CD8-positive, alpha-beta memory T cell (primary cell): ENCODE measurements at regions not wholly inside any gene's neighbourhood (a gene's known extent, or its start where the extent isn't known, plus 50 kb on each side); places are given as distances from the start of the nearest gene placed in this dataset.

Source experiments
- CTCF ChIA-PET: fragments of 350-600 bp; sonication (Branson Sonifier 250); formaldehyde crosslinking; loops from one replicate; lab custom pipeline; 2021; ENCODE audit warnings: antibody characterized with exemption; lab: Charles Lee
- POLR2A ChIA-PET: fragments of 350-600 bp; sonication (Branson Sonifier 250); formaldehyde crosslinking; loops from one replicate; lab custom pipeline; 2021; ENCODE audit warnings: antibody characterized with exemption; lab: Charles Lee
- DNase-seq, 5 donors: peaks; one replicate each; pipeline versions ENCODE4 v3.0.0 to v3.0.0-alpha.2; 2020 to 2022; ENCODE audit warnings: mixed read lengths in 1 of 5
- H3K27ac ChIP-seq: one replicate; pipeline ENCODE4 v1.7.0; 2013; ENCODE audit warnings: low read depth, mild to moderate bottlenecking, low read length, moderate library complexity
- H3K27me3 ChIP-seq: 2 replicates; pipeline ENCODE4 v1.7.0; 2013; ENCODE audit warnings: low read length, mild to moderate bottlenecking; ENCODE audit not compliant: insufficient read depth, poor library complexity, severe bottlenecking
- H3K36me3 ChIP-seq: 2 replicates; pipeline ENCODE4 v1.7.0; 2013; ENCODE audit warnings: mild to moderate bottlenecking, low read length, moderate library complexity; ENCODE audit not compliant: insufficient read depth
- H3K4me1 ChIP-seq: 2 replicates; pipeline ENCODE4 v1.7.0; 2013; ENCODE audit warnings: mild to moderate bottlenecking, low read length, moderate library complexity; ENCODE audit not compliant: insufficient read depth
- H3K4me3 ChIP-seq: 2 replicates; pipeline ENCODE4 v1.7.0; 2013; ENCODE audit warnings: mild to moderate bottlenecking, low read length
- H3K9me3 ChIP-seq: 2 replicates; pipeline ENCODE4 v1.7.0; 2013; ENCODE audit warnings: mild to moderate bottlenecking, low read length
- H3K27ac Mint-ChIP-seq, 8 donors: one replicate each; pipeline ENCODE4 v1.8.0; 2020 to 2021; ENCODE audit warnings: mixed read lengths in 8 of 8, mild to moderate bottlenecking in 6 of 8, inconsistent platforms in 3 of 8, moderate library complexity in 3 of 8
- H3K27me3 Mint-ChIP-seq, 2 donors: one replicate each; pipeline ENCODE4 v1.8.0; 2020 to 2021; ENCODE audit warnings: mixed read lengths in 2 of 2, mild to moderate bottlenecking in 1 of 2, moderate library complexity in 1 of 2
- H3K36me3 Mint-ChIP-seq, 3 donors: one replicate each; pipeline ENCODE4 v1.8.0; 2020 to 2021; ENCODE audit warnings: mixed read lengths in 3 of 3, inconsistent platforms in 1 of 3, mild to moderate bottlenecking in 1 of 3
- H3K4me1 Mint-ChIP-seq, 3 donors: one replicate each; pipeline ENCODE4 v1.8.0; 2020 to 2021; ENCODE audit warnings: mixed read lengths in 3 of 3, inconsistent platforms in 1 of 3, mild to moderate bottlenecking in 1 of 3
- H3K4me3 Mint-ChIP-seq, 7 donors: one replicate each; pipeline ENCODE4 v1.8.0; 2020 to 2021; ENCODE audit warnings: mixed read lengths in 7 of 7, mild to moderate bottlenecking in 6 of 7, moderate library complexity in 4 of 7, inconsistent platforms in 2 of 7
- H3K9me3 Mint-ChIP-seq, 5 donors: one replicate each; pipeline ENCODE4 v1.8.0; 2020 to 2022; ENCODE audit warnings: mixed read lengths in 5 of 5, mild to moderate bottlenecking in 3 of 5, moderate library complexity in 2 of 5, inconsistent platforms in 1 of 5

DNA sequence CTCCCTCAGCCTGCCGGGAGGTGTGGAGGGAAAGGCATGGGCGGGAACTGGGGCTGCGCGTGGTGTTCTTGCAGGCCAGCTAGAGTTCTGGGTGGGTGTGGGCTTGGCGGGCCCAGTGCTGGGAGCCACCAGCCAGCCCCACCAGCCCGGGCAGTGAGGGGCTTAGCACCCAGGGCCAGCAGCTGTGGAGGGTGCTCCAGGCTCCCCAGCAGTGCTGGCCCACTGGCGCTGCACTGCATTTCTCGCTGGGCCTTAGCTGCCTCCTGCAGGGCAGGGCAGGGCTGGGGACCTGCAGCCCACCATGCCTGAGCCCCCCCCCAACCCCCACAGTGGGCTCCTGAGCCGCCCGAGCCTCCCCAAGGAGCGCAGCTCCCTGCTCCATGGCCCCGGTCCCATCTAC, 304.2 kb downstream of the KCNA4 start:
- POLR2A ChIA-PET: no interaction called here
- no peak overlapping the region for H3K27ac ChIP-seq
- H3K27ac Mint-ChIP-seq: no peak overlapping the region
- peaks cover 3 to 32% (median 5%) of the 10 kb centered on the region in 5 donors for H3K9me3 Mint-ChIP-seq
- H3K4me1 Mint-ChIP-seq: no peaks in the 10 kb centered on the region
- H3K36me3 Mint-ChIP-seq: no peaks in the 10 kb centered on the region
- H3K4me3 Mint-ChIP-seq: no peak overlapping the region
- H3K27me3 Mint-ChIP-seq: no peaks in the 10 kb centered on the region
- DNase-seq: no peak
- no peaks in the 10 kb centered on the region for H3K36me3 ChIP-seq
- no peaks in the 10 kb centered on the region for H3K9me3 ChIP-seq
- CTCF ChIA-PET: no interaction called here
- H3K27me3 ChIP-seq: no peaks in the 10 kb centered on the region
- H3K4me3 ChIP-seq: no peak overlapping the region
- no peaks in the 10 kb centered on the region for H3K4me1 ChIP-seq

DNA sequence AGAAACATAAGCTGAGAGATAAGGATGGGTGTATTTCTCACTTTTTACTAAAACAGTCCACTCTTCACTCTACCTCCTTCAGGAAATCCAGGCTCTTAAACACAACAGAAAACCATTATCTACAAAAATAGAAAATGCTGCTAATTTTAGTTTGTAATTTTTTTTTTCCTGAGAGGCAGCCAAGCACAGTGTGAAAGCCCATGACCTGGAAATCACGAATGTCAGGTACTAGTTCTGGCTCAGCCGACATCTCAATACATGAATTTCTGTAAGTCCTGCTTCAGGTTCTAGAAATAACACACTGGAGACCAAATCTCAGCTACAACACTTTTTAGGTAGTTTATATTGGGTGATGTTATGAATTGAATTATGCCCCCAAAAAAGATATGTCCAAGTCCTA, 308.9 kb downstream of the KCNA4 start:
- Mint-ChIP-seq H3K4me3 (no peak overlapping the region), H3K27me3 (no peaks in the 10 kb centered on the region), H3K36me3 (peaks cover 0 to 1% (median 0%) of the 10 kb centered on the region in 3 donors), H3K9me3 (peaks cover 2 to 35% (median 6%) of the 10 kb centered on the region in 5 donors), H3K27ac (no peak overlapping the region), H3K4me1 (no peaks in the 10 kb centered on the region)
- ChIA-PET CTCF (no interaction called here), POLR2A (no interaction called here)
- Histone ChIP-seq H3K36me3 (no peaks in the 10 kb centered on the region), H3K4me1 (no peaks in the 10 kb centered on the region), H3K4me3 (no peak overlapping the region), H3K27me3 (no peaks in the 10 kb centered on the region), H3K9me3 (no peaks in the 10 kb centered on the region), H3K27ac (no peak overlapping the region)
- no peak for DNase-seq

DNA sequence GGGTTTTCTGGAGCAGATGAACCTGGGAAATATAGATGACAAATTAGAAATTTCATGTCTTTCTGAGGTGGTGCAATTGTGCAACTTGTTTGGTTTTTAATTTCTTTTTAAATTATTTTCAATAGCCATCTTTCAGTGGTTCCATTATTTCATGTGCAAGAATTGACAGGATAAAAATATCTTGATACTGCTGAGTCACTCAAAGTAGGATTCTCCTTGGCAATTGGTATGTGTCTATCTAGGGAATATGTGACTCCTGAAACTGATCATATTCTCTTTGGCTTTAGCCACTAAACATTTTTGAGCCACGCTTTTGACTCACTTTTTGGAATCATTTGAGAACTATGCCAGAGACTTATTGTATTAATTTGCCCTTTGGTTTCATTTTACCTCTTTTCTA, 331.5 kb downstream of the KCNA4 start:
- H3K9me3 ChIP-seq: no peaks in the 10 kb centered on the region
- H3K36me3 ChIP-seq: no peaks in the 10 kb centered on the region
- CTCF ChIA-PET: no interaction called here
- POLR2A ChIA-PET: no interaction called here
- Mint-ChIP-seq H3K36me3 (no peaks in the 10 kb centered on the region), H3K9me3 (peaks cover 0 to 22% (median 8%) of the 10 kb centered on the region in 5 donors), H3K4me1 (no peaks in the 10 kb centered on the region), H3K27me3 (no peaks in the 10 kb centered on the region), H3K4me3 (no peak overlapping the region), H3K27ac (no peak overlapping the region)
- no peak for DNase-seq
- H3K4me1 ChIP-seq: no peaks in the 10 kb centered on the region
- H3K27ac ChIP-seq: no peak overlapping the region
- H3K4me3 ChIP-seq: no peak overlapping the region
- no peaks in the 10 kb centered on the region for H3K27me3 ChIP-seq

DNA sequence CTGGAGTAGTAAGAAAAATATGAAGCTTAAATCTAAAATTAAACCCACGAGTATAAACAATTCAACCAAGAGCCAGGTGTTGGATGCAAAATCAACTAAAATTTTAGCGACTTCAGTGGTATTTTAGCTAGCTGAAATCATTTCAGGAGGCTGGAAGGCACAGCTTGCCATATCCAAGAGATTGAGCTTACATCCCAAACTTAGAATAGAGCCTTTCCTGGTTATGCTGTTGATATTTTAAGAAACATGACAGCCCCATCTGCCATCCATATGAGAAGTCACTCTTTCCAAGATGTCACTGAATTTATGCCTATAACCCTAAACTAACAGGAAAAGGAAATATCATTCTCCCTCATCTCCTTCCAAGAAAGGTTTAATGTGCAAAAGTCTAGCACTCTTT, 334.0 kb downstream of the KCNA4 start:
- no peaks in the 10 kb centered on the region for H3K36me3 Mint-ChIP-seq
- H3K27me3 Mint-ChIP-seq: no peaks in the 10 kb centered on the region
- no peaks in the 10 kb centered on the region for H3K9me3 ChIP-seq
- no peaks in the 10 kb centered on the region for H3K36me3 ChIP-seq
- POLR2A ChIA-PET: no interaction called here
- no peak overlapping the region for H3K27ac ChIP-seq
- H3K27ac Mint-ChIP-seq: peak overlapping the region in 1 of 8 donors; percentile 61
- no peak for DNase-seq
- no peak overlapping the region for H3K4me3 ChIP-seq
- no peak overlapping the region for H3K4me3 Mint-ChIP-seq
- no peaks in the 10 kb centered on the region for H3K4me1 ChIP-seq
- CTCF ChIA-PET: no interaction called here
- no peaks in the 10 kb centered on the region for H3K27me3 ChIP-seq
- H3K9me3 Mint-ChIP-seq: peaks cover 0 to 39% (median 6%) of the 10 kb centered on the region in 5 donors
- no peaks in the 10 kb centered on the region for H3K4me1 Mint-ChIP-seq

DNA sequence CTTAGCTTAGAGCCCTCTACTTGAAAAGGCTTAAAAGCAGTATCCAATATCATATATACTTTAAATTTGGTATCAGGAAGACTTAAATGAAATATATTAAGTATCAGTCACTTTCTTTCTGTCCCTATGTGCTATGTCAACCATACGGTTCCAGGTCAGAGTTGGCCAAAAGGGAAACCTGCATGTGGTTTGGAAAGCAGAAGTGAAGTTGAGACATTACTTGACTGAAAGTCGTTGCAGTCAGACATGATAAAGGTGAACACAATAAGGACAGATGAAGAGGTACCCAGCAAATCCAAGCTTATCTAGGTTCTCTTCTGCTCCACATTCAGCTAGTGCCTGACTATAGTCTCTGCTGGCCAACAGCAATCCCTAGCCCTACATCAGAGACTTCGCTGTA, 336.8 kb downstream of the KCNA4 start:
- H3K4me3 ChIP-seq: no peak overlapping the region
- H3K9me3 ChIP-seq: no peaks in the 10 kb centered on the region
- no peak overlapping the region for H3K27ac ChIP-seq
- ChIA-PET POLR2A (no interaction called here), CTCF (no interaction called here)
- H3K27ac Mint-ChIP-seq: no peak overlapping the region
- H3K27me3 ChIP-seq: no peaks in the 10 kb centered on the region
- no peak overlapping the region for H3K4me3 Mint-ChIP-seq
- no peaks in the 10 kb centered on the region for H3K27me3 Mint-ChIP-seq
- H3K36me3 ChIP-seq: no peaks in the 10 kb centered on the region
- no peak for DNase-seq
- H3K4me1 ChIP-seq: no peaks in the 10 kb centered on the region
- H3K9me3 Mint-ChIP-seq: peaks cover 0 to 43% (median 6%) of the 10 kb centered on the region in 5 donors
- no peaks in the 10 kb centered on the region for H3K4me1 Mint-ChIP-seq
- H3K36me3 Mint-ChIP-seq: no peaks in the 10 kb centered on the region

DNA sequence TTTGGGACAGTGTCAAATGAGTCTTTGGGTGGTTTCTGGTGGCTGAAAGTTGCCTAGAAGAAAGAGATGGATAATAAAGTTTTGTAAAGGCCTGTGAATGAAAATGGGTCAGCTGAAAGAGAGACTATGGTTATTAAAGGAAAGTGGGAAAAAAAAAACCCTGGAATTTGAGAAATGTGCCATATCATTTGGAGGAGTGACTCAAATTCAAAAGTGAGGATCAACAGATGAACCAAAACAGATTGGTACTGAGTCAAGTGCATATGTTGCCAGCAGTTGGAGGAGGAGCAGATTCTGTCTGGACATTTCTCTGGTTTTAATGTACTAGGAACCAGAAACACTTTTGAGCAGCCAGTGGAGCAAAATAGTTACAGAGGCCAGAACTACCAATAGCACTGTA, 339.8 kb downstream of the KCNA4 start:
- Histone ChIP-seq H3K9me3 (no peaks in the 10 kb centered on the region), H3K36me3 (no peaks in the 10 kb centered on the region), H3K27ac (no peak overlapping the region), H3K4me1 (no peaks in the 10 kb centered on the region), H3K27me3 (no peaks in the 10 kb centered on the region), H3K4me3 (no peak overlapping the region)
- no peak for DNase-seq
- Mint-ChIP-seq H3K27ac (no peak overlapping the region), H3K36me3 (no peaks in the 10 kb centered on the region), H3K4me3 (no peak overlapping the region), H3K27me3 (no peaks in the 10 kb centered on the region), H3K4me1 (no peaks in the 10 kb centered on the region), H3K9me3 (peaks cover 3 to 48% (median 7%) of the 10 kb centered on the region in 5 donors)
- POLR2A ChIA-PET: no interaction called here
- CTCF ChIA-PET: no interaction called here

DNA sequence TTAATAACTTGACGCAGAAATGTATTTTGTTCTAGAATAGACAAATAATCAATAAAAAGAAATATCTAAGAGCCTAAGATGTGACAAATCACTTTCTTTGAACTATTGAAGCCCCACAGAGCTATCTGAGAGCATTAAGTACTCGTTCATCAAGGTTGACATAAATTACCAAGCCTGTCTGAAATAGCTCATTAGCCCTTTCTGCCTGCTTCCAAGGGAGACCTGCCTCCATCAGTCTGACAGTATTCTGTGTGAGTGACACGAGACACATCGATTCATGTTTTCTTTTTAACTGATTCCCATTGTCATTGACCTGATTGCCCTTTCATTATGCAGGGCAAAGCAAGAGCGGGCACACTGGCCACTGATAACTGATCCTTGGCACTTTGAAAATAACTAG, 347.5 kb downstream of the KCNA4 start:
- H3K27ac ChIP-seq: no peak overlapping the region
- no peaks in the 10 kb centered on the region for H3K27me3 Mint-ChIP-seq
- H3K4me1 ChIP-seq: no peaks in the 10 kb centered on the region
- ChIA-PET CTCF (no interaction called here), POLR2A (no interaction called here)
- no peaks in the 10 kb centered on the region for H3K36me3 Mint-ChIP-seq
- no peak overlapping the region for H3K27ac Mint-ChIP-seq
- no peaks in the 10 kb centered on the region for H3K36me3 ChIP-seq
- no peaks in the 10 kb centered on the region for H3K27me3 ChIP-seq
- H3K9me3 Mint-ChIP-seq: peaks cover 7 to 22% (median 11%) of the 10 kb centered on the region in 5 donors
- no peak overlapping the region for H3K4me3 Mint-ChIP-seq
- H3K4me3 ChIP-seq: no peak overlapping the region
- DNase-seq: no peak
- no peaks in the 10 kb centered on the region for H3K4me1 Mint-ChIP-seq
- no peaks in the 10 kb centered on the region for H3K9me3 ChIP-seq

DNA sequence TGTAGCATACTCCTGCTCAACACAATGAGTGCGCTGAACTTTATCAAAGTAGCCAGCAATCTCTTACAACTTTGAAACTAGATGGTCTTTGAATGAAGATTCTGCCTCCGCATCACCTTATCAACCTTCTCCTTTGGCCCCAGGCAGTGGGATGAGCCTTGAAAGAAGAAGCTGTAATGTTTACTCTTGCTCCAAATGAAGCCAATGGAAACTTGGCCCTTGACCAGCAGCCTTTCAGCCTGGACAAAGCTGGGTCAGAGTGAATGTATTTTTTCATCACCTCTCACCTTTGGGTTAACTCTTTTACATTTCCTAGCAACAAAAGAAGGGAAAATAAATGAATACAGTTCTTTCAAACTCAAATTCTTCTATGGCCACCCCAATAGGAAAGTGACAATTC, 359.1 kb downstream of the KCNA4 start:
- no peaks in the 10 kb centered on the region for H3K4me1 ChIP-seq
- Mint-ChIP-seq H3K36me3 (no peaks in the 10 kb centered on the region), H3K4me1 (no peaks in the 10 kb centered on the region), H3K27me3 (peaks cover 0 to 1% of the 10 kb centered on the region in 2 donors), H3K4me3 (no peak overlapping the region), H3K27ac (no peak overlapping the region), H3K9me3 (peaks cover 5 to 26% (median 13%) of the 10 kb centered on the region in 5 donors)
- ChIA-PET CTCF (no interaction called here), POLR2A (no interaction called here)
- no peak overlapping the region for H3K27ac ChIP-seq
- H3K27me3 ChIP-seq: no peaks in the 10 kb centered on the region
- no peak for DNase-seq
- no peaks in the 10 kb centered on the region for H3K9me3 ChIP-seq
- no peaks in the 10 kb centered on the region for H3K36me3 ChIP-seq
- no peak overlapping the region for H3K4me3 ChIP-seq

DNA sequence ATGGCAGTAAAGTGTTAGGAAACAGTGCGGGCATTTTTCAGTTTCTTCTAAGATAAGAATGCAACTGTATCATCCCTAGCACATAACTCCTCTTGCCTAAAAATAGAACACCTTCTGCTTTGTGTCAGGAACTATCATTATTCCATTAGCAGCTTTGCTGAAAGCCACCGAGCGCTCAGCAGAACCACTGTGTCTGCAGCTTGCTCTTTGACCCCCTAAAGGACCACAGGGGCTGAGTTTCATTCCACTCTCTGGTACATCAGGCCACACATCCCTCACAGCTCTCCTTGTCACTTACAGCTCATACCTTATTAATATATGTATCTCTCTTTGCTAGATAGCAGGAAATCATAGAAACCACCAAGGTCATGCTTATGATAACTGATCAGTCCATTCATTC, 360.2 kb downstream of the KCNA4 start:
- H3K36me3 Mint-ChIP-seq: no peaks in the 10 kb centered on the region
- H3K27ac Mint-ChIP-seq: no peak overlapping the region
- ChIA-PET CTCF (no interaction called here), POLR2A (no interaction called here)
- Histone ChIP-seq H3K4me3 (no peak overlapping the region), H3K9me3 (no peaks in the 10 kb centered on the region), H3K27ac (no peak overlapping the region), H3K4me1 (no peaks in the 10 kb centered on the region), H3K27me3 (no peaks in the 10 kb centered on the region), H3K36me3 (no peaks in the 10 kb centered on the region)
- no peaks in the 10 kb centered on the region for H3K4me1 Mint-ChIP-seq
- peaks cover 0 to 1% of the 10 kb centered on the region in 2 donors for H3K27me3 Mint-ChIP-seq
- DNase-seq: no peak
- H3K4me3 Mint-ChIP-seq: no peak overlapping the region
- peaks cover 6 to 26% (median 8%) of the 10 kb centered on the region in 5 donors for H3K9me3 Mint-ChIP-seq
